Ovary (tissue), 3 donors: ENCODE measurements at regions not wholly inside any gene's neighbourhood (a gene's known extent, or its start where the extent isn't known, plus 50 kb on each side); places are given as distances from the start of the nearest gene placed in this dataset.

ENCODE experiments used
- EP300 ChIP-seq: sonication (generic); formaldehyde crosslinking; IDR thresholded peaks from one replicate; pipeline ENCODE4 v1.6.1; 2017; ENCODE audit warnings: antibody characterized with exemption
- POLR2A ChIP-seq: fragments of 450-650 bp; IDR thresholded peaks from one replicate; pipeline ENCODE4 v1.6.1; 2017; ENCODE audit warnings: antibody characterized with exemption, mild to moderate bottlenecking, moderate library complexity
- TF ChIP-seq, protein P1 (sequence below), 3 donors: fragments of 450-650 bp in 2 of 3; fragments of 200-600 bp in 1 of 3; IDR thresholded peaks; one replicate each; pipeline versions ENCODE4 v1.5.1 to v1.8.0; 2016 to 2022; ENCODE audit warnings: antibody characterized with exemption in 3 of 3, mild to moderate bottlenecking in 1 of 3
- donor health status: DM: no; HTN: no; CAD: no.

DNA sequence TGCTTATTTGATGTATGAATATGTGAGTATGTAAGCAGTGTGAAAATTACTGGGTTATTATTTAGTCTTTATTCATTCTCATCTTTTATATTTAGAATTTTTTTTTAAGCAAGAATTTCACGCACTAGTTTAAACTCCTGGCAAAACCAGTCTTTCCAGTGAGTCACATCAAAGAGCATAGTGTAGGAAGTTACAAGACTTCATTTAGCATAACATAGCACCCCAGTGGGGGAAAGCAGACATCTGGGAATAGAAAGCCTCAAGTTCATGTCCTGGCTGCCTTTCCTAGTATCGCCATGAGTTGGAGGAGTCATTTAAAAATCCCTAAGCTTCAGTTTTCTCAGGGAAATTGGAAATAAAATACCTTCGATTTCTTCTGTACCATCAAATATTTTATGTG is 408.3 kb downstream of the NUP35 start:
- TF ChIP-seq, protein P1, sequence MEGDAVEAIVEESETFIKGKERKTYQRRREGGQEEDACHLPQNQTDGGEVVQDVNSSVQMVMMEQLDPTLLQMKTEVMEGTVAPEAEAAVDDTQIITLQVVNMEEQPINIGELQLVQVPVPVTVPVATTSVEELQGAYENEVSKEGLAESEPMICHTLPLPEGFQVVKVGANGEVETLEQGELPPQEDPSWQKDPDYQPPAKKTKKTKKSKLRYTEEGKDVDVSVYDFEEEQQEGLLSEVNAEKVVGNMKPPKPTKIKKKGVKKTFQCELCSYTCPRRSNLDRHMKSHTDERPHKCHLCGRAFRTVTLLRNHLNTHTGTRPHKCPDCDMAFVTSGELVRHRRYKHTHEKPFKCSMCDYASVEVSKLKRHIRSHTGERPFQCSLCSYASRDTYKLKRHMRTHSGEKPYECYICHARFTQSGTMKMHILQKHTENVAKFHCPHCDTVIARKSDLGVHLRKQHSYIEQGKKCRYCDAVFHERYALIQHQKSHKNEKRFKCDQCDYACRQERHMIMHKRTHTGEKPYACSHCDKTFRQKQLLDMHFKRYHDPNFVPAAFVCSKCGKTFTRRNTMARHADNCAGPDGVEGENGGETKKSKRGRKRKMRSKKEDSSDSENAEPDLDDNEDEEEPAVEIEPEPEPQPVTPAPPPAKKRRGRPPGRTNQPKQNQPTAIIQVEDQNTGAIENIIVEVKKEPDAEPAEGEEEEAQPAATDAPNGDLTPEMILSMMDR (IDR thresholded peaks at IDR 0.05): no peak
- TF ChIP-seq EP300 (no peak), POLR2A (no peak)
